Stimulated activated naive CD8-positive, alpha-beta T cell treated with anti-CD3 and anti-CD28 coated beads, Interleukin-15, Interleukin-2, amounts not matched to agents 100 U/mL and 50 U/mL, for 24 hours (primary cell): ENCODE measurements at regions not wholly inside any gene's neighbourhood (a gene's known extent, or its start where the extent isn't known, plus 50 kb on each side); places are given as distances from the start of the nearest gene placed in this dataset.

Experiments
- ATAC-seq: fragments of 150-1000 bp; cut with Tn5 transposase; one replicate; pipeline ENCODE4 v1.10.0; 2021
- DNase-seq: peaks from one replicate; pipeline ENCODE4 v3.0.0; 2021

DNA sequence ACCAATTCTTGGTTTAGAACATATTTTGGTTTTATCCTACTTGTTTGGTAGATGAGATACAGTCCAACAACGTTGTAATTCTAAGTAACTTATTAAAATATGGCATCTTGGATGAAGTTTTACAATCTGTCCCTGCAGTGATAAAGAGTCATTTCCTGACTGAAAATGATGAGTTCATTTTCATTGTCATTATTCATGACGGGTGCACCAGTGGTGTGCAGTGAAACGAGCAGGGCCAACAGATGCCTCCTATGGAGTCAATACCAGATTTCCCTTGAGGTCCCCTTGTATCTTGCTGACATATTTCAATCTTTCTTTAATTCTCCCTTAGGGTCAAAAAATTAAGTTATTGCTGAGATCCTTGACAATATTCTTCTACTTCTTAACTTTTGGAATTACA lies 438.5 kb downstream of the LRIG3 start:
- DNase-seq (no peak), ATAC-seq (no peak)

- DNase-seq (no peak), ATAC-seq (no peak)
Measured at GRCh38 chr12:58487255-58487654, 433.0 kb downstream of the LRIG3 start.

GRCh38 chr12:58487678-58488161 lies 432.6 kb downstream of the LRIG3 start:
- ATAC-seq (no peak), DNase-seq (no peak)

DNA sequence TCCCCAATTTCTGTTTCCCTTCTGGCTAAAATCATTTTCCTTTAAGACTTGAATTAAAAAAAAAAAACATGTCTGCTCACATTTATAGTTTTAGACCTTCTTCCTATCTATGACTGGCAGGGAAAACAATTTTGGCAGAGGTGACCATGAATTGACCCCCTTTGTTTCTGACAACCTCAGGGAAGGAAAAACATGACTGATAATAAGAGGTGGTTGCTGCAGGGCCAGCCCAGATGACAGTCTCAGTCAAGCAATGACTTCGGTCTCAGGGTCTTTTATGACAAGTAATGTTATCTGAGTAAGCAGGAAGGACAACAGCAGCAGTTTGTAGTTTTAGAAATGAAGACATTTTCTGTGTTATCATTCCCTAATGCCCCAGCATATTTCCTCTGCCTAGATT lies 430.9 kb downstream of the LRIG3 start:
- no peak for DNase-seq
- no peak for ATAC-seq

DNA sequence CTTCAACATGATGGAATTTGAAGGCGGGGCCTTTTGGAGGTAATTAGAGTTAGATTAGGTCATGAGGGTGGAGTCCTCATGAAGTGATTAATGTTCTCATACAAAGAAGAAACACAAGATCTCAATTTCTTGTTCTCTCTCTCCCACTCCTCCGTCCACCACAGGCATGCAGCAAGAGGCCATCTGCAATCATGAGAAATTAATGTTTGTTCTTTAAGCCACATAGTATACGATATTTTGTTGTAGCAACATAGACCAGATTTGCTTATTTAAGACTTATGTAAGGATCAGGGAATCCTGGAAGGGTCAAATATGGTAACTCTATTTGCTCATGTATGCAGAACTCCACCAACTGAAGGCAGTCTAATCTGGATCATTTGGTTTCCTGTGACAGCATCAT lies 429.0 kb downstream of the LRIG3 start:
- DNase-seq, result no peak
- ATAC-seq, result no peak

DNA sequence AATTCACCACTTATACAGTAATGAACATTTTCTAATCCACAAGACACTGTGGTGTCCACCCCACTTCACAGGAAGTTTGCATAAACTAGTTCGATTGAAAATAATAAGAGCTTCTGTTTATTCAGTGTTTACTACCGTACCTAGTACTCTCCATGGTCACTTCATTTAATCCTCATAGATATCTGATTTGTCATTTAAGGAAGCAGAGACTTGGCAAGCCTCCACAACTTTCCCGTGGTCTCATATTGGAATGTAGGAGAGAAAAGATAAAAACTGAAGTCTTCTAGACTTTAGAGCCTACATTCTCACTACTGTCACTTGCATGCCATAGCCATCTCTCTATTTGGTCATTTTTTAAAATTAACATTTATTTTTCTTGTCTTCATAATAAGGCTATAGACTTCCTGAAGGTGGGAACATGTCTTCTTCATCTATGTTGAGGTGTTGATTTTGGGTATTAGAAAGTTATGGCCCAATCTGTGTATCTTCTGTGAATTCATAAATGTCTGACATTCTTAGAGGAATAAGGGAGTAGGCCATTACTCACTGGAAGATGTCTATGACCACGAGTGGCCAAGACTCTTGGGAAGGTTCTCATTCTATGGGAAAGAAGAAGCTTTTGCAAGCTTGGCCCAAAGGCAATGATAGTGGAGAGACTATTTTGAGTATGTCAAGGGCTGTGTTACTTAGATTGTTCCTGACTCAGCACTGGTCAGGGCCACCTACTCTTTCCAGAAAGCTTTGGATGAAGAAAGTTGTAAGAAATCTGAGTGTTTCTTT lies 423.7 kb downstream of the LRIG3 start:
- no peak for DNase-seq
- no peak for ATAC-seq

DNA sequence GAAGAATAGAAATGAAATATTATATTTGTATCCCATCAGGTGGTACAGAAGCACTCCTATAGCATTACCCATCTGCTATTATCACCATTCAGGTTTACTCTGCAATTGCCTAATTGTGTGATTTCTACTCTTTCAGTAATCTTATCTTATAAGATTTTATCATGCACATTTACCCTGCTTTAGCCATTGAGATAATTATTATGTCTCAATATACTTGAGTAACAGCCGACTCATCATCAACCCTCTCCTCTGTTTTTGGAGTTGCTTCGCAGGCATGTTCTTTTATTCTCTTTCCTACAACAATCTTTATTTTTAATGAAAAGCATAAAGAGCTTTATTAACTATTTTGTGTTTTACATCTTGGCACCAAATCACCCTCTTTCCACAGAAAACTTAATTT lies 419.9 kb downstream of the LRIG3 start:
- no peak for DNase-seq
- ATAC-seq, result no peak

- DNase-seq, result no peak
- no peak for ATAC-seq
Measured at GRCh38 chr12:58502226-58502625, 418.1 kb downstream of the LRIG3 start.

- no peak for ATAC-seq
- no peak for DNase-seq
Measured at GRCh38 chr12:58502841-58503240, 417.5 kb downstream of the LRIG3 start.

DNA sequence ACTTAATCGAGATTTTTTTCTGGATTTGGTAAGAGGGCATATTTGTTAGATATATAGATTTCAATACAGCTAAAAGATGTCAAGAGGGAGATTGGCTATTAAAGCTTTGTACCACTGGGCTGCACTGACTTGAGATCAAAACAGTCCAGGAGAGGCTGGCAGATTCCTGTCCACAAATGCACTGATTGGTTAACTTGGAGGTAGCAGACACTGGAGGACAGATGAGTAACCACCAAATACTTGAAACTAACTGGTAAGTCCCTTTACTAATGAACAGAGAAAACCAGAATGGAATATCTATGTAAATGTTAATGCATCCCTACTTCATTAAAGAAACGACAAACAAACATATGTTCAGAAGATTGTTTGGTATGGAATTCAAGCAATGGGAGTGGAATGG lies 416.6 kb downstream of the LRIG3 start:
- DNase-seq, result no peak
- ATAC-seq, result no peak

DNA sequence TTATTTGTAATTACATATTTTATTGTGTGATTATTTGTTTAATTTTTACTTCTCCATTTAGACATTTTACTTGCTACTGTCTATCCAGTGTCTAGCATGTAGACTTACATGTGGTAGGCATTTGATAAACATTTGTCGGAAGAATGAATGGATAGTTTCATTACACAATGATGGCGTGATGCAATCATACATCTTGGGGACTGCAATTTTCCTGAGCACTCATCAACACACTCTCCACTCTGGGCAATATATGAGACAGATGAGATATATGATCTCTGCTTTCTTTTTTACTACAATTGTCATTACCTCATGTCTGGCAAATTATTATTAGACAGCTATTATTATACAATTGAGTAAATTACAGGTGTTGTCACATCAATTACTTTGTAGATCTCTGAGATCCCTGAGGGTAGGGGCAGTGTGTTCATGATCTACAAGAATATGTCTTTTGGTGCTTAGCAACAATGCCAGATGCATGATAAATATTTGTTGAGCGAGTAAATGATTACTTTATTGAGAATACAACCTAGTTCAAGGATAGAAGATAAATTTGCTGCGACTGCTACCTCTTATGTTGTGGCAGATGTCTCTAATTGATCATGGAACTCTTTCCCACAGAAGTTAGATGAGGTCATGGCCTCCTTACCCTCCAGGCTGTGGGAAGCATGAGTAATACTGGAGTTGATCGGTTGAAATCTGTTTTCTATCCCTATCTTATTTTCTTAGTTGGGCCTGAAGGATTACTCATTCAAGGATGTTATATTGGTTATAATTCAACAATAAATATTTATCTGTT lies 416.0 kb downstream of the LRIG3 start:
- ATAC-seq (no peak), DNase-seq (no peak)

GRCh38 chr12:58509116-58509885 lies 411.0 kb downstream of the LRIG3 start:
- DNase-seq (no peak), ATAC-seq (no peak)

DNA sequence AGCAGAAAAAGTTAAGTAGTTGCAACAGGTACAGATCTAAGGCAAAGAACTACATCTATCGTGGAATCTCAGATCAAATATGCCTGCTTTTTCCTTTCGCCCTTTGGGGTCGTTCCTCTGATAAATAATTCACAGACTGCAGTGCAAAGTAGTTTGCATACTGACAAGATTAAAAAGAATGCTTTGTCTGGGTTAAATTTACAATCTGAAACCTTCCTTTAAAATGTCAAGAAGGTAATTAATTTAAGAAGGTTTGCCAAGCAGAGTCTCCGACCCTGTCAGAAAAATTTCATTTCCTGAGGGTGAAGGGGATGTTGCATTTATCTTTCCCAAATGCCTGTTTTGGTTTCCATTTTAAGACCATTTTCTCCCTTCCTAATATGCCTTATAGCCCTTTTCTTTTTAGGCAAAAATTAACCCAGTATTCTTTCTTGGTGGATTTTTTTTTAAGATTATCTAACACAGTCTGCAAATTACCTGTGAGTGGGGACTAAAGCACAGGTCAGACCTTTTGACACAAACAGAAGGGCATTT lies 406.9 kb downstream of the LRIG3 start:
- DNase-seq, result no peak
- no peak for ATAC-seq

- ATAC-seq (no peak), DNase-seq (no peak)
Measured at GRCh38 chr12:58513852-58514251, 406.5 kb downstream of the LRIG3 start.

DNA sequence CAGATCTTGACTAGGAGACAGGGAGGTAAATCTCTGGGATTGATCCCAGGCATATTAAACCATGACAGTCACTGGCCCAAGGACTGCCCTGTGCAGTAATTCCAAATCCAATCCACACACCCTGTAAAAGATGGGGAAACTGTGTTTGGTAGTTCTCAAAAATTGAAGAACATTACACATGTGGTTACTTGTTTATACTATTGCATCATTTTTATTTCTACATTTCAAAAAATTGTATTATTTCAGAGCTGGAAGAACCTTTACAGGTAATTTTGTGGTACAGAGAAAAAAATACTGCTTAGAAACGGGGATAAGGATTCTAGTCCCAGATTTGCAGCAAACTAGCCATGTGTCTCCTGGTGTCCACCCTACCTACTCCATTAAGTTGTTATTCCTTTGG lies 400.5 kb downstream of the LRIG3 start:
- DNase-seq, result no peak

GRCh38 chr12:58521152-58521551 lies 399.2 kb downstream of the LRIG3 start:
- DNase-seq (no peak), ATAC-seq (no peak)

More for the DNA sequence above, 400.5 kb downstream of the LRIG3 start:
- ATAC-seq, result no peak

GRCh38 chr12:58521796-58522195 lies 398.5 kb downstream of the LRIG3 start:
- DNase-seq, result no peak
- no peak for ATAC-seq

GRCh38 chr12:58523360-58523759 lies 396.9 kb downstream of the LRIG3 start:
- DNase-seq (no peak), ATAC-seq (no peak)

GRCh38 chr12:58528271-58528670 lies 392.0 kb downstream of the LRIG3 start:
- ATAC-seq (no peak), DNase-seq (no peak)

DNA sequence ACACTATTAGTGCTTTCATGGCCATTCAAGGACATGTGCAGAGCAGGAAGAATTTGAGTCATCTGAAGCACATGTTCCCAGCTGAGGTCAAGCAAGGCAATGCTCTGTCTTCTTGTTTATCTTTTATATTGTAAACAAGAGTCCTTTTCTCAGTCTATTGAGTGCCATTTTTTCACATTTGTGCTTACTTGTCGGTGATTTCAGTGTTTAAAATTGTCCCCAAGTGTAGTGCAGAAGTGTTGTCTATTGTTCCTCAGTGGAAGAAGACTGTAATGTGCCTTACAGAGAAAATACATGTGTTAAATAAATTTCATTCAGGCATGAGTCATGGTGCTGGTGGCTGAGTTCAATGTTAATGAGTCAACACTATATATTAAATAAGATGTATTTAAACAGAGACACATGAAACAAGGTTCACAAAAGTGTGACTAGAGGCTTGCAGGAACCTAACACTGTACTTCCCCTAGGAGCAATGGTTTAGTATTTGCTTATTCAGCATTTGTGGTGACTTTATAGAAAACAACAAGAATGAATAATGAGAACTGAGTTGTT lies 391.1 kb downstream of the LRIG3 start:
- DNase-seq (no peak), ATAC-seq (no peak)

DNA sequence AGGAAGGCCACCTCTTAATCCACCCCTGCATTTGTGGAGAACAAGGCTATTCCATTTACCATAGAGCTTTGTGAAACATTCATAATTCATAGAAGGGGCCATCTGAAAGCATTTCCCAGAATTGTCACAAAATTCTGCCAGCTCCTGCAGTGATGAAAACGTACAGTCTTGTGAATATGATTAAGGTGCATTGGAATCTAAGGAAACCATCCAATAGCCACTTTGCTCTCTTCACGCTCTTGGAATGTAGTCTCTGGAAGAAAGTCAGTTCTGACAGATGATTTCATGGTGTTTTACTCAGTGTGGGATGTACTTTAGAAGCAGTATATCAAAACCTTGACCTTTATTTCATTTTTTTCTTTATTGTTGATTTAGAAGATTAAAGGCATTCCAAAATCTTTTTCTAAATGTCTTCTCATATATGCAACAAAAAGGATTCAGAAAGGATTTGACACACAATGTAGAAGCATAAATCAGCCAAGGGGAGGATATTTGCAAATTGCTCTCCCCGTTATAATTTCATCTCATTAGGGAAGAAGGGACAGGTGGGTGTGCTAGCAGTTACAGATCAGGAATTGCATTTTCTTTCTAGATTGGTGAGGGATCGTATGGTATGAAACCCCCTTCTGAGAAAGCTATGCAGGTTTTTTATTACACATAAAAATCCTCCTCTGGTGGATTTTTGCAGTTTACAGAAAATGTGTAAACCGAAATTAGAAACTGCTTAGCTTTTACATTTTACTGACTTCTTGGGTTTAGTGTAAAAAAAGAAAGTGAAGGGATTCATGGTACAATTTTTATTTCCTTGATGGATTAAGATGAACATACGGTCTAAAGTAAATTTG lies 390.2 kb downstream of the LRIG3 start:
- no peak for DNase-seq
- ATAC-seq, result no peak
